ENCODE measurements at regions not wholly inside any gene's neighbourhood (a gene's known extent, or its start where the extent isn't known, plus 50 kb on each side); places are given as distances from the start of the nearest gene placed in this dataset.

- TF ChIP-seq POLR2A (IDR thresholded peaks at IDR 0.05): no peak
- no peak for TF ChIP-seq CTCF (IDR thresholded peaks at IDR 0.05)
- TF ChIP-seq EP300 (IDR thresholded peaks at IDR 0.05): no peak
- no peak for TF ChIP-seq POLR2AphosphoS5 (IDR thresholded peaks at IDR 0.05)
Observed at GRCh38 chr16:59611556-59611955, 877.4 kb upstream of the GOT2 start.
